Activated gamma-delta T cell (primary cell): ENCODE measurements at regions not wholly inside any gene's neighbourhood (a gene's known extent, or its start where the extent isn't known, plus 50 kb on each side); places are given as distances from the start of the nearest gene placed in this dataset.

Experiments
- DNase-seq: peaks from one replicate; lab custom pipeline; 2025; lab: John Stamatoyannopoulos, UW

GRCh38 chr13:58190577-58190976 is 559.0 kb downstream of the PCDH17 start:
- no peak for DNase-seq

GRCh38 chr13:58191754-58192153 is 560.2 kb downstream of the PCDH17 start:
- no peak for DNase-seq

- no peak for DNase-seq
These were observed 570.6 kb downstream of the PCDH17 start for GRCh38 chr13:58202099-58202498.

GRCh38 chr13:58207501-58207900 is 576.0 kb downstream of the PCDH17 start:
- no peak for DNase-seq

GRCh38 chr13:58235454-58235853 is 603.9 kb downstream of the PCDH17 start:
- DNase-seq, result no peak

- no peak for DNase-seq
These were observed 607.6 kb downstream of the PCDH17 start for GRCh38 chr13:58238972-58239773.

- no peak for DNase-seq
These were observed 608.3 kb downstream of the PCDH17 start for GRCh38 chr13:58239774-58240268.

- DNase-seq, result no peak
These were observed 615.5 kb downstream of the PCDH17 start for GRCh38 chr13:58247080-58247479.

- no peak for DNase-seq
These were observed 623.4 kb downstream of the PCDH17 start for GRCh38 chr13:58254943-58255342.

GRCh38 chr13:58266271-58266670 is 634.7 kb downstream of the PCDH17 start:
- no peak for DNase-seq

- no peak for DNase-seq
These were observed 667.1 kb downstream of the PCDH17 start for GRCh38 chr13:58298556-58299135.

GRCh38 chr13:58300224-58300623 is 668.7 kb downstream of the PCDH17 start:
- no peak for DNase-seq

GRCh38 chr13:58300974-58301681 is 669.6 kb downstream of the PCDH17 start:
- DNase-seq, result no peak

GRCh38 chr13:58302349-58302748 is 670.8 kb downstream of the PCDH17 start:
- no peak for DNase-seq

- DNase-seq, result no peak
These were observed 674.5 kb downstream of the PCDH17 start for GRCh38 chr13:58306062-58306461.

GRCh38 chr13:58313219-58313618 is 681.7 kb downstream of the PCDH17 start:
- DNase-seq, result no peak

GRCh38 chr13:58318495-58319167 is 687.1 kb downstream of the PCDH17 start:
- DNase-seq, result no peak

GRCh38 chr13:58324161-58324560 is 692.6 kb downstream of the PCDH17 start:
- DNase-seq, result no peak

GRCh38 chr13:58329746-58330145 is 698.2 kb downstream of the PCDH17 start:
- no peak for DNase-seq

GRCh38 chr13:58340895-58341294 is 709.4 kb downstream of the PCDH17 start:
- no peak for DNase-seq

- DNase-seq, result no peak
These were observed 709.8 kb downstream of the PCDH17 start for GRCh38 chr13:58341318-58341717.

GRCh38 chr13:58343076-58343475 is 711.5 kb downstream of the PCDH17 start:
- DNase-seq, result no peak
